IPS DF 6.9 (cell line): ENCODE measurements at regions not wholly inside any gene's neighbourhood (a gene's known extent, or its start where the extent isn't known, plus 50 kb on each side); places are given as distances from the start of the nearest gene placed in this dataset.
"Not testable (repeated sequence)": the region's sequence is repeated elsewhere in the genome, so short reads cannot be mapped to it uniquely, and the experiment has no call there.

Experiments used
- DNase-seq: peaks from one replicate; pipeline ENCODE4 v3.0.0-alpha.2; 2013; ENCODE audit warnings: low read depth, low spot score
- H3K27ac ChIP-seq: one replicate; pipeline ENCODE4 v1.5.1; 2013; ENCODE audit warnings: low read length, control low read depth
- H3K27me3 ChIP-seq: 2 replicates; pipeline ENCODE4 v1.6.1; 2013; ENCODE audit warnings: mild to moderate bottlenecking, low read length; ENCODE audit not compliant: control insufficient read depth, insufficient read depth
- H3K36me3 ChIP-seq: 2 replicates; pipeline ENCODE4 v1.6.1; 2013; ENCODE audit warnings: low read length; ENCODE audit not compliant: control insufficient read depth, insufficient read depth
- H3K4me1 ChIP-seq: 2 replicates; pipeline ENCODE4 v1.6.1; 2013; ENCODE audit warnings: low read length; ENCODE audit not compliant: control insufficient read depth, insufficient read depth
- H3K4me3 ChIP-seq: 2 replicates; pipeline ENCODE4 v1.5.1; 2013; ENCODE audit warnings: mild to moderate bottlenecking, low read length
- H3K9me3 ChIP-seq: 2 replicates; pipeline ENCODE4 v1.6.1; 2013; ENCODE audit warnings: low read length, inconsistent platforms; ENCODE audit not compliant: control insufficient read depth, insufficient read depth
- WGBS: extraction: QIAGEN DNeasy Blood & Tissue Kit; methylation state at CpG from one replicate; pipeline ENCODE4 v1.1.7; 2013; ENCODE audit warnings: mixed read lengths, missing lambda C conversion rate; ENCODE audit not compliant: insufficient read length, insufficient coverage; 5-methylcytosine and 5-hydroxymethylcytosine counted together

DNA sequence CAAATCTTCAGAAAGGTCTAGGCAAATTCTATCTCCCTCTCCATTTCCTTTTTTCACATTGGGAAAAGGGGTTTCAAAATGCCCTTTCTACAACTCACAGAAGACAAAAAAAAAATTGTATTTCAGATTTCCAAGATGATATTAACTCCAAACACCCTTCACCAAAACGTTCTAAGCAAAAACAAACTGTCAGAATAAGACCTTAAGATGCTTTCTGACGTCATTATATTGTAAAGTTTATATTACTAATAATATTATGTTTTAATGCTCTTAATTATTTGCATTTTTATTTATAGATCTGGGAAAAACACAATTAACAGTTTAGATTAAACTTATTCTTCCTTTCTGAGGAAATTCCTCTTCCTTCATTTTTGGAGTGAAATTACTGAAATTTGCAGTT is 624.2 kb downstream of the GALC start:
- Histone ChIP-seq H3K27me3 (no peaks in the 10 kb centered on the region), H3K36me3 (no peaks in the 10 kb centered on the region), H3K4me1 (no peaks in the 10 kb centered on the region), H3K4me3 (no peak overlapping the region), H3K9me3 (no peaks in the 10 kb centered on the region), H3K27ac (no peak overlapping the region)
- DNase-seq, result no peak
- no CpG with 5 or more reads among the region's 2 CpGs for WGBS

DNA sequence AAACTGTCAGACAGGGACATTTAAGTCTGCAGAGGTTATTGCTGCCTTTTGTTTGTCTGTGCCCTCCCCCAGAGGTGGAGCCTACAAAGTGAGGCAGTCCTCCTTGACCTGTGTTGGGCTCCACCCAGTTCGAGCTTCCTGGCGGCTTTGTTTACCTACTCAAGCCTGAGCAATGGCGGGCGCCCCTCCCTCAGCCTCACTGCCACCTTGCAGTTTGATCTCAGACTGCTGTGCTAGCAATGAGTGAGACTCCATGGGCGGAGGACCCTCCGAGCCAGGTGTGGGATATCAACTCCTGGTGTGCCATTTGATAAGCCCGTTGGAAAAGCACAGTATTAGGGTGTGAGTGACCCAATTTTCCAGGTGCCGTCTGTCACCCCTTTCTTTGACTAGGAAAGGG is 632.7 kb downstream of the GALC start:
- no CpG with 5 or more reads among the region's 8 CpGs for WGBS
- H3K4me1 ChIP-seq, H3K27me3 ChIP-seq, H3K36me3 ChIP-seq, H3K27ac ChIP-seq, H3K4me3 ChIP-seq, H3K9me3 ChIP-seq, DNase-seq: not testable (repeated sequence)

DNA sequence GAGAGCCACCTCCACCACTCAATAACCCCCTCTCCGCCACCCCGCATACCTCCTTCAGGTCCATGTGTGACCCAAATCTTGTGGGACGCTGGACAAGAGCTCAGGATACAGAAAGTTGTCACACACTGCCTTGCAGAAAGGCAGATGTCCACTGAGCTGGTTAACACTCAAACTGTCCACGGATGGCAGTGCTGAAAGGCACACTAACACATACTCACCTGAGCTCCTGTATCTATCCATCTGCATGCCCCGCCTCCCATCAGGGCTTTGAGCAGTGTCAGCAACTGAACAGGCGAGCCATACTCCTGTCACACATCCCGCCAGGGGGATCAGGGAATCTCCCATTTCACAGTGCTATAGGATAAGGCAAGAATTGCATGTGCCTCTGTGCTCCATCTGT is 642.0 kb downstream of the GALC start:
- no CpG with 5 or more reads among the region's 7 CpGs for WGBS
- DNase-seq, result no peak
- H3K4me3 ChIP-seq, result no peak overlapping the region
- H3K4me1 ChIP-seq, result no peaks in the 10 kb centered on the region
- no peaks in the 10 kb centered on the region for H3K9me3 ChIP-seq
- H3K36me3 ChIP-seq, result no peaks in the 10 kb centered on the region
- no peaks in the 10 kb centered on the region for H3K27me3 ChIP-seq
- no peak overlapping the region for H3K27ac ChIP-seq

DNA sequence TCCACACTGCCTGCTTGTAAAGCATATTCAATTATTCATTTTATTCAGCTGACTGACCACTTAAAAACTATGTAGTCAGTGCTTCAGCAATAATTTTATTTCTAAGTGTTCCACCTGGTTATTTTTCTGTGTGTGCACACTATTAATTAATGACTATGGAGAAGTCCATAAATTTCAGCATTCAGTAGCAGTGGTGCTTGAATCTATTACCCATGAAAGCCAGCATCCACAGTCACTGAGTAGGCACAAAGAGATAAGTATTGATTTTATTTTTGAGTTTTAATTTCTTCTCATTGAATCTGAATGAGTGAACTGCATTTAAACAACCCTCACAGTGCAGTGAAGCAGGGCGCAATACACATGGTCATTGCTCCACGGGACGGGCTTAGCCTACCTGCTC is 643.1 kb downstream of the GALC start:
- Histone ChIP-seq H3K36me3 (no peaks in the 10 kb centered on the region), H3K27ac (no peak overlapping the region), H3K27me3 (no peaks in the 10 kb centered on the region), H3K9me3 (no peaks in the 10 kb centered on the region), H3K4me1 (no peaks in the 10 kb centered on the region), H3K4me3 (no peak overlapping the region)
- no peak for DNase-seq
- WGBS, result no CpG with 5 or more reads among the region's 3 CpGs

DNA sequence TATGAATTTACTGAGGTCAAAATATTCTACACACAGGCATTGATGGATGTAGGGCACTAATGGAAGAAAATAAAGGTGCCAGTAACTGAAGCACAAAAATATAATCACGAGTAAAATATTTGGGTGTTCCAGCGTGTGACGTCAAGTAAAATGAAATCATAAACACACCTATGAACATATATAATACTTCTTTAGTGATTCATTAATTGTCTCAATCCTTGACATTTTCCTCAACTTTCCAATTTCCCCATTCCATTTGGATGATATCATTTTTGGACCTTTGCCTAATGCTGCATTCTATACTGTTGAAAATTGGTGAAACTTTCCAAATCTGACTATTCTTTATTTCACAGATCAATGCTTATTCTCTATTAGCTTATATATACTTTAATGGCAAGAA is 649.3 kb downstream of the GALC start:
- Histone ChIP-seq H3K27ac (no peak overlapping the region), H3K36me3 (no peaks in the 10 kb centered on the region), H3K4me1 (no peaks in the 10 kb centered on the region), H3K4me3 (no peak overlapping the region), H3K27me3 (no peaks in the 10 kb centered on the region), H3K9me3 (no peaks in the 10 kb centered on the region)
- no peak for DNase-seq
- no CpG with 5 or more reads among the region's 3 CpGs for WGBS

DNA sequence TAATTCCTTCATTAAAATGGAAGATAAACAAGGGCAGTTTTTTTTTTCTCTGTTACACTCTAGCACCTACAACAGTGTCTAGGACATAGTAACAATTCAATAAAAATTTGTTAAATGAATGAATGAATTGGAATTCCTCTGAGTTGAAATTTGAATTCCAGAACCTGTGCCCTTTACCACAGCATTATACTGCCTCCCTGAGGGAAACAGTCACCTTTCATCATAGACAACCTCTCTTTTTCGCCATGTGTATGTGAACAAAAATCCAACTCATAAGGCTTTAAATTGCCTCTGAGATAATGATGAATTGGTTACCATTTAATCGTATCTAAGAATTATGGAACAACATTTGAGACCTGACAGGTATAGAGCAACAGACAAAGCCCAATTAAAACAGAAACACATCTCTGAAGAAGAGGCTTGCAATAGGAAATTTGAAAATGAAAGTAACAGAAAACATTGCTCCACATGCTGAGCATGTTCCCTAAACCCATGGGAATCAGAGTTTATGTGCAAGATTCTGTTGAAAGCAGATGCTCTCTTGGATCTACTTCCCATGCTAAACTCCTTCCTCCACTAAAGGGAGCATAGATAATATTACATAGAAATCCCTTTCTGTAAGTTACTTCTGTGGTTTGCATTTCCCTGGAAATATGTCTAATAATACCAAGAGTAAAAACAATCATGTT is 657.8 kb downstream of the GALC start:
- Histone ChIP-seq H3K27me3 (no peaks in the 10 kb centered on the region), H3K36me3 (no peaks in the 10 kb centered on the region), H3K4me3 (no peak overlapping the region), H3K9me3 (no peaks in the 10 kb centered on the region), H3K4me1 (no peaks in the 10 kb centered on the region), H3K27ac (no peak overlapping the region)
- WGBS, result no CpG with 5 or more reads among the region's 2 CpGs
- no peak for DNase-seq

DNA sequence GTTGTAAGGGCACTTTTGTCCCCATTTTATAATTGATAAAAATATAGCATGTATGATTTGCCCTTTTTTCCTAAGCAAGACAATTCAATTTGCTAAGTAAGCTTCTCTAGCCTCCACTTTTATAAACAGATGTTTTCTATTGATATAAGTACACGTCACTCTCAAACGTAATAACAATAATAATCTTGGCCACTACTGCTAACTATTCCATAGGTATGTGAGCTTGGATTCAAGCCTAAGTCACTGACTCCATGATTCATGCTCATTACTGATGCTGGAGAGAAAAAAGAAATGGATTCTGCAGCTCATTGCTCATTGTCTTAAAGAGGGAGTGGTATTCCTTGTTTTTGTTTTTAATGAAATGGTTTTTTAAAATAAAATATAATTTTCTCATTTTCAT is 661.0 kb downstream of the GALC start:
- H3K4me1 ChIP-seq, result no peaks in the 10 kb centered on the region
- 100% methylated on average over 2 of the region's 2 CpGs for WGBS
- no peak overlapping the region for H3K27ac ChIP-seq
- no peaks in the 10 kb centered on the region for H3K27me3 ChIP-seq
- no peaks in the 10 kb centered on the region for H3K36me3 ChIP-seq
- H3K4me3 ChIP-seq, result no peak overlapping the region
- DNase-seq, result no peak
- H3K9me3 ChIP-seq, result no peaks in the 10 kb centered on the region

DNA sequence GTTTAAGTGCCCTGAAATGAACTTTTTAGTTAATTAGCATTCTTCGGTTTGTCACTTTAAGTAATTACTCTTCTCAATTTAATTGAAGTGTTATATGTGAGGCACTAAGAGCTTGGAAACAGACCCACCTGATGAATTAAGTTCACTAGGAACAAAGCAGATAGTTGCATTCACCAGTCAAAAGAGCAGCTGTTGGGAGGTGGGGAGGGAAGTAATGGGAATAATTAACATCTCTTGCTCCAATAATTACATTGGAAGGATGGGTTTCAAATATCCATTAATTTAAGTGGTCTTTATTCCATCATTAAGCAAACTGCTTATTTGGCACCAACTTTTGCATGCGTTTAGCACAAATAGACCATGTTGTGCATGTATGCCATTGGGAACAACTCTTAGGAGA is 667.2 kb downstream of the GALC start:
- Histone ChIP-seq H3K4me3 (no peak overlapping the region), H3K4me1 (no peaks in the 10 kb centered on the region), H3K9me3 (no peaks in the 10 kb centered on the region), H3K36me3 (no peaks in the 10 kb centered on the region), H3K27ac (no peak overlapping the region), H3K27me3 (no peaks in the 10 kb centered on the region)
- DNase-seq, result no peak
- WGBS, result no CpG with 5 or more reads among the region's 2 CpGs

DNA sequence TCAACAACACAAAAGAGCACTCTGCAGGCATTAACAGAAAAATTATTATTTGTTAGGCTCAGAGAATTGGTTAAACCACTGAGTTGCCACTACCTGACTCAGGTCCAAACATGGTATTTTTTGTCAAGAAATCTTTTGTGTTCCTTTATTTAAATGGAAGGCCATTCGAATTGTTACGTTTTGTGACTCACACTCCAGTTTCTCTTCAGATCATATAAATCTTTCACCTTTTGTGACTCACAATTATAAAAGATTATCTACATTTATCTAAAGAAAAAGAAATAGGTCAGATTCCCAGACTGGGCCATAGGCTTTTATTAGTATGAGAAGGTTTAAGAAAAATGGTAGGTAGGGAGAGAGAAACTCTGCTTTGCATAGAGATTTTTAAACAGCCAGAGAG is 669.8 kb downstream of the GALC start:
- no peaks in the 10 kb centered on the region for H3K36me3 ChIP-seq
- no CpG with 5 or more reads among the region's 2 CpGs for WGBS
- no peaks in the 10 kb centered on the region for H3K9me3 ChIP-seq
- no peak overlapping the region for H3K27ac ChIP-seq
- H3K27me3 ChIP-seq, result no peaks in the 10 kb centered on the region
- no peaks in the 10 kb centered on the region for H3K4me1 ChIP-seq
- H3K4me3 ChIP-seq, result no peak overlapping the region
- DNase-seq, result no peak

DNA sequence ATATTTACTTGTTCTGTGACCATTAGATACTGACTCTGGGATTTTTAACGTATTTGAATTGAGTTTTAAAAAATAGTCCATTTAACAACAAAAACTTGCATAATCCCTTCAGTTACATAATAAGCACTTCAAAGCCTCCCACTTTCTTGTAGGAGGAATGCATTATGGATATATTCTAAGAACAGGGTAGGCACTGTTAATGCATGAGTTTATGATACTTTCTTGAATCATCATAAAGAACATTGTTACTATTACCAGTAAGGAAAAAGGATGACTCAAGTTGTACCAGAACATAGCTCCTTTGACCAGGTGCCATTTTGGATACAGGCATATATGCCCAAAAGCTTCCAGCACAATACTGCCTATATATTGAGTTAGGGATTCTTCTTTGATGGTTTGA is 671.4 kb downstream of the GALC start:
- no peak for DNase-seq
- Histone ChIP-seq H3K4me3 (no peak overlapping the region), H3K27me3 (no peaks in the 10 kb centered on the region), H3K36me3 (no peaks in the 10 kb centered on the region), H3K4me1 (no peaks in the 10 kb centered on the region), H3K27ac (no peak overlapping the region), H3K9me3 (no peaks in the 10 kb centered on the region)
- WGBS, result no CpG with 5 or more reads among the region's 1 CpG

DNA sequence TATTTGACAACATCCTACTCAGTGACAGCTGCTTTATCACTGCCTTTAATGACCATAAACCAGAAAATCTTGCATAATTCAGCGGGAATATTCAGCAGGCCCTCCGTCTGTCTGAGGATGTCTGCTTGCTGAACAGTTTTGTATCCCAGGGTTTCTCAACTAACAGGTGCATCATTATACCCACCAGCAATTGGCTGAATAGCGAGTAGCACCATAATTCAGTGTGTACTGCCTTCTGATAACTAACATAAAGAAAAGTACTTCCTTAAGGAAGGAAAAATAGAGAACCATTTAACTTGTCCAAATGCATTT is 680.1 kb downstream of the GALC start:
- H3K4me3 ChIP-seq, result no peak overlapping the region
- H3K4me1 ChIP-seq, result no peaks in the 10 kb centered on the region
- no peak for DNase-seq
- H3K27me3 ChIP-seq, result no peaks in the 10 kb centered on the region
- no peaks in the 10 kb centered on the region for H3K9me3 ChIP-seq
- no peak overlapping the region for H3K27ac ChIP-seq
- no CpG with 5 or more reads among the region's 3 CpGs for WGBS
- no peaks in the 10 kb centered on the region for H3K36me3 ChIP-seq
